ENCODE measurements at regions not wholly inside any gene's neighbourhood (a gene's known extent, or its start where the extent isn't known, plus 50 kb on each side); places are given as distances from the start of the nearest gene placed in this dataset.

DNA sequence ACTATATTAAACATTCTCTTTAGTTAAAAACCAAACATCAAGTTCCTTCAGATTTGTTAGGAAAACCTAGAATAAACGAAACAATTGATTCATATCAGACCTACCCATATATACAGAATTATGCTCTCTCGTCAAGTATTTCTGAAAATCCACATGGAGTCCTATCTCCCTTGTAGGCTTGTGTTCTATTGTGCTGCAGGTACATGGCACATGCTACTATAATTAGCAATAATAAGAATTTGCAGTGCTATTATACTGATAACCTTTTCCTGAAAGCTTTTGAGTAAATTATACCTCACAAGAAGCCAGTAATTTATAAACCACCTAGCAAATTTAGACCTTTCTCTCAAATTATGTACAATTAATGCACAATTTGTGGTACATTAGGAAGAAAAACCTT, 158.6 kb upstream of the STK17B start:
- TF ChIP-seq, protein P1, sequence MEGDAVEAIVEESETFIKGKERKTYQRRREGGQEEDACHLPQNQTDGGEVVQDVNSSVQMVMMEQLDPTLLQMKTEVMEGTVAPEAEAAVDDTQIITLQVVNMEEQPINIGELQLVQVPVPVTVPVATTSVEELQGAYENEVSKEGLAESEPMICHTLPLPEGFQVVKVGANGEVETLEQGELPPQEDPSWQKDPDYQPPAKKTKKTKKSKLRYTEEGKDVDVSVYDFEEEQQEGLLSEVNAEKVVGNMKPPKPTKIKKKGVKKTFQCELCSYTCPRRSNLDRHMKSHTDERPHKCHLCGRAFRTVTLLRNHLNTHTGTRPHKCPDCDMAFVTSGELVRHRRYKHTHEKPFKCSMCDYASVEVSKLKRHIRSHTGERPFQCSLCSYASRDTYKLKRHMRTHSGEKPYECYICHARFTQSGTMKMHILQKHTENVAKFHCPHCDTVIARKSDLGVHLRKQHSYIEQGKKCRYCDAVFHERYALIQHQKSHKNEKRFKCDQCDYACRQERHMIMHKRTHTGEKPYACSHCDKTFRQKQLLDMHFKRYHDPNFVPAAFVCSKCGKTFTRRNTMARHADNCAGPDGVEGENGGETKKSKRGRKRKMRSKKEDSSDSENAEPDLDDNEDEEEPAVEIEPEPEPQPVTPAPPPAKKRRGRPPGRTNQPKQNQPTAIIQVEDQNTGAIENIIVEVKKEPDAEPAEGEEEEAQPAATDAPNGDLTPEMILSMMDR (conservative IDR thresholded peaks at IDR 0.05 in 1 of 2, IDR thresholded peaks at IDR 0.05 in 1 of 2; ENCODE audit: low read depth in 1 of 2, low read length in 2 of 2) = no peak
- no peak for TF ChIP-seq EZH2 (IDR thresholded peaks at IDR 0.05; ENCODE audit: low read length, missing control alignments)
